Right lobe of liver (tissue), 4 donors: ENCODE measurements at regions not wholly inside any gene's neighbourhood (a gene's known extent, or its start where the extent isn't known, plus 50 kb on each side); places are given as distances from the start of the nearest gene placed in this dataset.

Source experiments
- POLR2A ChIP-seq: fragments of 450-650 bp; IDR thresholded peaks from one replicate; pipeline ENCODE4 v1.6.1; 2017; ENCODE audit warnings: antibody characterized with exemption, mild to moderate bottlenecking
- TF ChIP-seq, protein P1 (sequence below), 4 donors: fragments of 200-600 bp in 3 of 4; fragments of 450-650 bp in 1 of 4; IDR thresholded peaks; one replicate each; pipeline versions ENCODE4 v1.5.1 to v1.8.0; 2016 to 2022; ENCODE audit warnings: antibody characterized with exemption in 4 of 4, mild to moderate bottlenecking in 2 of 4
- donor health status: DM: no; HTN: no; CAD: no.
- donor health status: DM: no; HTN: no; CAD: no.
- donor health status: DM: no; HTN: yes; CAD: no.

DNA sequence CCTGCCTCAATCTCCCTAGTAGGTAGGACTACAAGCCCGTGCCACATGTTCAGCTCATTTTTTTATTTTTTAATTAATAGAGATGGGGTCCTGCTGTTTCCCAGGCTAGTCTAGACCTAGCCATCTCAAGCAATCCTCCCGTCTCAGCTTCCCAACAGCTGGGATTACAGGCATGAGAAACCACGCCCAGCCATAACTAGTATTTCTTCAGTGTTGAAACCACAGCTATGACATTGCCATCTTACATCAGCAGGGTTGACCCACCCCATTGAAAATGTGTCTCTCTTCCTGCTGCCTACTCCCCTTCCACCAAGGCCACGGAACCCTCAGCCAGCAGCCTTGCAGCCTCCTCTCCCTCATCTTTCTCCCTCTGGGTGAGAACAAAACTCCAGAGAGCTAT is 62.1 kb upstream of the ZNF746 start:
- TF ChIP-seq, protein P1, sequence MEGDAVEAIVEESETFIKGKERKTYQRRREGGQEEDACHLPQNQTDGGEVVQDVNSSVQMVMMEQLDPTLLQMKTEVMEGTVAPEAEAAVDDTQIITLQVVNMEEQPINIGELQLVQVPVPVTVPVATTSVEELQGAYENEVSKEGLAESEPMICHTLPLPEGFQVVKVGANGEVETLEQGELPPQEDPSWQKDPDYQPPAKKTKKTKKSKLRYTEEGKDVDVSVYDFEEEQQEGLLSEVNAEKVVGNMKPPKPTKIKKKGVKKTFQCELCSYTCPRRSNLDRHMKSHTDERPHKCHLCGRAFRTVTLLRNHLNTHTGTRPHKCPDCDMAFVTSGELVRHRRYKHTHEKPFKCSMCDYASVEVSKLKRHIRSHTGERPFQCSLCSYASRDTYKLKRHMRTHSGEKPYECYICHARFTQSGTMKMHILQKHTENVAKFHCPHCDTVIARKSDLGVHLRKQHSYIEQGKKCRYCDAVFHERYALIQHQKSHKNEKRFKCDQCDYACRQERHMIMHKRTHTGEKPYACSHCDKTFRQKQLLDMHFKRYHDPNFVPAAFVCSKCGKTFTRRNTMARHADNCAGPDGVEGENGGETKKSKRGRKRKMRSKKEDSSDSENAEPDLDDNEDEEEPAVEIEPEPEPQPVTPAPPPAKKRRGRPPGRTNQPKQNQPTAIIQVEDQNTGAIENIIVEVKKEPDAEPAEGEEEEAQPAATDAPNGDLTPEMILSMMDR (IDR thresholded peaks at IDR 0.05): no peak
- TF ChIP-seq POLR2A: no peak
